B cell (primary cell): ENCODE measurements at regions not wholly inside any gene's neighbourhood (a gene's known extent, or its start where the extent isn't known, plus 50 kb on each side); places are given as distances from the start of the nearest gene placed in this dataset.

Source experiments
- ATAC-seq: fragments of 200-7000 bp; cut with Tn5 transposase; one replicate; pipeline ENCODE4 v1.10.0; 2021; ENCODE audit warnings: low read depth, mild to moderate bottlenecking, moderate number of reproducible peaks, moderate library complexity
- CTCF ChIA-PET: fragments of 350-600 bp; sonication (Branson Sonifier 250); formaldehyde crosslinking; loops from one replicate; lab custom pipeline; 2021; ENCODE audit warnings: antibody characterized with exemption, inconsistent platforms; lab: Charles Lee
- POLR2A ChIA-PET: fragments of 350-600 bp; sonication (Branson Sonifier 250); formaldehyde crosslinking; loops from one replicate; lab custom pipeline; 2021; ENCODE audit warnings: antibody characterized with exemption; lab: Charles Lee
- DNase-seq: peaks from one replicate; pipeline ENCODE4 v3.0.0; 2013
- H2AFZ ChIP-seq: 2 replicates; pipeline ENCODE4 v1.6.1; 2012; ENCODE audit warnings: mild to moderate bottlenecking, low read depth, low read length; ENCODE audit not compliant: insufficient read depth, poor library complexity, severe bottlenecking
- H3K27ac ChIP-seq, 2 donors: 1 replicate in 1 of 2; 2 replicates in 1 of 2; pipeline ENCODE4 v1.5.1; 2012 to 2013; ENCODE audit warnings: low read length in 2 of 2, mild to moderate bottlenecking in 2 of 2, moderate library complexity in 1 of 2
- H3K27me3 ChIP-seq, 4 experiments: fragments of 200-600 bp in 1 of 4; sonication (generic) in 1 of 4; replicated peaks in 1 of 4; 1 replicate in 2 of 4; 2 replicates in 2 of 4; pipeline versions ENCODE4 v1.6.1 to v1.7.0; 2013 to 2016; ENCODE audit warnings: low read length in 3 of 4, mild to moderate bottlenecking in 2 of 4, mixed read lengths in 1 of 4, moderate library complexity in 1 of 4; ENCODE audit not compliant: insufficient read depth in 4 of 4, control insufficient read depth in 3 of 4; ENCODE audit errors: control extremely low read depth in 1 of 4
- H3K36me3 ChIP-seq, 2 experiments: replicated peaks in 1 of 2; 1 replicate in 1 of 2; 2 replicates in 1 of 2; pipeline versions ENCODE4 v1.6.1 to v1.7.1; 2013; ENCODE audit warnings: low read length in 1 of 2; ENCODE audit not compliant: insufficient read depth in 2 of 2, control insufficient read depth in 1 of 2; ENCODE audit errors: control extremely low read depth in 1 of 2, extremely low read depth in 1 of 2
- H3K4me1 ChIP-seq, 2 donors: fragments of 200-600 bp in 1 of 2; sonication (generic) in 1 of 2; 1 replicate in 1 of 2; 2 replicates in 1 of 2; pipeline versions ENCODE4 v1.5.1 to v1.6.1; 2013 to 2017; ENCODE audit warnings: low read length in 2 of 2; ENCODE audit not compliant: control insufficient read depth in 2 of 2, insufficient read depth in 2 of 2
- H3K4me2 ChIP-seq: replicated peaks from 2 replicates; pipeline ENCODE3; 2012; ENCODE audit warnings: mild to moderate bottlenecking, low read depth, low read length; ENCODE audit not compliant: poor library complexity, severe bottlenecking
- H3K4me3 ChIP-seq, 5 experiments: fragments of 200-600 bp in 1 of 5; sonication (generic) in 1 of 5; 1 replicate in 3 of 5; 2 replicates in 2 of 5; pipeline versions ENCODE4 v1.5.1 to v1.7.0; 2011 to 2016; ENCODE audit warnings: low read length in 4 of 5, mild to moderate bottlenecking in 4 of 5, low read depth in 2 of 5, control low read depth in 1 of 5, moderate library complexity in 1 of 5; ENCODE audit not compliant: insufficient read depth in 1 of 5; ENCODE audit errors: control extremely low read depth in 1 of 5, extremely low read depth in 1 of 5
- H3K79me2 ChIP-seq: fragments of 200-600 bp; sonication (generic); one replicate; pipeline ENCODE4 v1.6.0; 2016; ENCODE audit warnings: low read length; ENCODE audit not compliant: control insufficient read depth, insufficient read depth
- H3K9ac ChIP-seq: fragments of 200-600 bp; sonication (generic); 2 replicates; pipeline ENCODE4 v1.6.1; 2017; ENCODE audit warnings: mild to moderate bottlenecking, low read length, moderate library complexity
- H3K9me3 ChIP-seq, 3 donors: one replicate each; pipeline versions ENCODE4 v1.6.1 to v1.7.1; 2013; ENCODE audit warnings: low read length in 2 of 3; ENCODE audit not compliant: control insufficient read depth in 2 of 3, insufficient read depth in 1 of 3; ENCODE audit errors: control extremely low read depth in 1 of 3
- H4K20me1 ChIP-seq: 2 replicates; pipeline ENCODE4 v1.6.0; 2012; ENCODE audit warnings: mild to moderate bottlenecking, low read length; ENCODE audit not compliant: insufficient read depth, control insufficient read depth, poor library complexity, severe bottlenecking
- H3K27ac Mint-ChIP-seq: one replicate; pipeline ENCODE4 v1.8.0; 2021; ENCODE audit warnings: mixed read lengths
- H3K27me3 Mint-ChIP-seq: one replicate; pipeline ENCODE4 v1.8.0; 2021; ENCODE audit warnings: mixed read lengths
- H3K4me1 Mint-ChIP-seq: one replicate; pipeline ENCODE4 v1.8.0; 2021; ENCODE audit warnings: mixed read lengths
- H3K4me3 Mint-ChIP-seq: one replicate; pipeline ENCODE4 v1.8.0; 2021; ENCODE audit warnings: mixed read lengths
- H3K9me3 Mint-ChIP-seq: one replicate; pipeline ENCODE4 v1.8.0; 2022; ENCODE audit warnings: mixed read lengths; ENCODE audit not compliant: insufficient read depth
- EZH2 ChIP-seq: IDR thresholded peaks from 2 replicates; pipeline ENCODE4 v1.6.1; 2012; ENCODE audit warnings: borderline replicate concordance, low read depth, mild to moderate bottlenecking, moderate library complexity, low read length; ENCODE audit not compliant: insufficient read depth, poor library complexity, severe bottlenecking
- WGBS: methylation state at CpG from one replicate; pipeline ENCODE4 v1.1.5; 2013; ENCODE audit warnings: missing lambda C conversion rate; ENCODE audit not compliant: insufficient coverage; 5-methylcytosine and 5-hydroxymethylcytosine counted together
- intact Hi-C: fragments of 100-400 bp; cut with micrococcal nuclease; formaldehyde crosslinking; loops from one replicate; pipeline ENCODE4 v1.10.0; 2022
- TF ChIP-seq, protein P1 (sequence below): fragments of 200-600 bp; IDR thresholded peaks from one replicate; pipeline ENCODE4 v1.8.0; 2022; ENCODE audit warnings: antibody characterized with exemption, mild to moderate bottlenecking

DNA sequence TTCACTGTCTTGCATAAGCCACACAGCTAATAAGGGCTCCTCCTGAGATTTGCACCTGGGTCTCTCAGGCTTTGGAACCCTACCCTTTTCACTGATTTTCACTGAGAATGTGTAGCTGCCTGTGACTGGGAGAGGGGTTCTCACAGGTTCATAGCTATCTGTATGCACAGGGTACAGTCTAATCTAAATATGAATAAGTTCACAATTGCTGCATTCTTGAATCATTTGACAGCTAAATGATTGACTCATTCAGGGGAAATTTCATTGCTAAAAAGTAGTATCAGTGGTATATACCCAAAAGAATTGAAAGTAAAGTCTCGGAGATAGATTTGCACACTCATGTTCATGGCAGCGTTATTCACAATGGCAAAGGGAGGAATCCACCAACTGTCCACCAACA lies 140.7 kb downstream of the BOD1 start:
- no peak overlapping the region for H2AFZ ChIP-seq
- WGBS = no CpG with 5 or more reads among the region's 2 CpGs
- ChIA-PET POLR2A (no interaction called here), CTCF (no interaction called here)
- H3K4me1 ChIP-seq = no peaks in the 10 kb centered on the region
- H3K27ac Mint-ChIP-seq = no peak overlapping the region
- no peak overlapping the region for H3K9ac ChIP-seq
- intact Hi-C loops = no loop called here
- H3K4me1 Mint-ChIP-seq = no peaks in the 10 kb centered on the region
- ATAC-seq (no peak), DNase-seq (no peak)
- H3K4me3 ChIP-seq = no peak overlapping the region
- no peaks in the 10 kb centered on the region for H3K9me3 Mint-ChIP-seq
- H3K4me3 Mint-ChIP-seq = no peak overlapping the region
- no peaks in the 10 kb centered on the region for H3K9me3 ChIP-seq
- TF ChIP-seq EZH2 = no peak
- TF ChIP-seq, protein P1, sequence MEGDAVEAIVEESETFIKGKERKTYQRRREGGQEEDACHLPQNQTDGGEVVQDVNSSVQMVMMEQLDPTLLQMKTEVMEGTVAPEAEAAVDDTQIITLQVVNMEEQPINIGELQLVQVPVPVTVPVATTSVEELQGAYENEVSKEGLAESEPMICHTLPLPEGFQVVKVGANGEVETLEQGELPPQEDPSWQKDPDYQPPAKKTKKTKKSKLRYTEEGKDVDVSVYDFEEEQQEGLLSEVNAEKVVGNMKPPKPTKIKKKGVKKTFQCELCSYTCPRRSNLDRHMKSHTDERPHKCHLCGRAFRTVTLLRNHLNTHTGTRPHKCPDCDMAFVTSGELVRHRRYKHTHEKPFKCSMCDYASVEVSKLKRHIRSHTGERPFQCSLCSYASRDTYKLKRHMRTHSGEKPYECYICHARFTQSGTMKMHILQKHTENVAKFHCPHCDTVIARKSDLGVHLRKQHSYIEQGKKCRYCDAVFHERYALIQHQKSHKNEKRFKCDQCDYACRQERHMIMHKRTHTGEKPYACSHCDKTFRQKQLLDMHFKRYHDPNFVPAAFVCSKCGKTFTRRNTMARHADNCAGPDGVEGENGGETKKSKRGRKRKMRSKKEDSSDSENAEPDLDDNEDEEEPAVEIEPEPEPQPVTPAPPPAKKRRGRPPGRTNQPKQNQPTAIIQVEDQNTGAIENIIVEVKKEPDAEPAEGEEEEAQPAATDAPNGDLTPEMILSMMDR = no peak
- H3K27ac ChIP-seq = no peak overlapping the region
- H3K27me3 Mint-ChIP-seq = peaks cover 10% of the 10 kb centered on the region
- no peaks in the 10 kb centered on the region for H3K79me2 ChIP-seq
- no peaks in the 10 kb centered on the region for H3K27me3 ChIP-seq
- no peaks in the 10 kb centered on the region for H4K20me1 ChIP-seq
- H3K4me2 ChIP-seq = no peak overlapping the region
- no peaks in the 10 kb centered on the region for H3K36me3 ChIP-seq

DNA sequence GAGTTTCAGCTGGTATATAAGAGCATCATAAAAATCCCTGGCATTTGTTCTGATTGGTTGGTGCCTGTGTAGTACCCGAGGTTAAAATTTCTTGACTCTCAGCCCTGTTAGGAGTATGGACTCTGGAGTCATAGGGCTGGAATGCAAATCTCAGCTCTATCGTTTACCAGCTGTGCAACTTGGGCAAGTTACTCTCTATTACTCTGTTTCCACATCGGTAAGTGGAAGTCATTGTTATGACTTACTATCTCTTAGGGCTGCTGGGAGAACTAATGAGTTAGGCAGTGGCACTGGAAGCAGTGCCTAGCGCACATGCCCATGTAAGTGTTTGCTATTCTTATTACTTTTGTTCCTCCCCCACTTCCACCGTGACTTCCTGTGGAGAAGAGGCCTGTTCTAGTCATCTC lies 141.6 kb downstream of the BOD1 start:
- CTCF ChIA-PET = no interaction called here
- Histone ChIP-seq H3K4me3 (no peak overlapping the region), H4K20me1 (no peaks in the 10 kb centered on the region), H3K4me2 (no peak overlapping the region), H3K4me1 (no peaks in the 10 kb centered on the region), H3K9me3 (no peaks in the 10 kb centered on the region), H2AFZ (no peak overlapping the region), H3K9ac (no peak overlapping the region), H3K36me3 (no peaks in the 10 kb centered on the region), H3K27me3 (no peaks in the 10 kb centered on the region), H3K79me2 (no peaks in the 10 kb centered on the region), H3K27ac (no peak overlapping the region)
- ATAC-seq = no peak
- Mint-ChIP-seq H3K27ac (no peak overlapping the region), H3K4me1 (no peaks in the 10 kb centered on the region), H3K9me3 (no peaks in the 10 kb centered on the region), H3K27me3 (peaks cover 10% of the 10 kb centered on the region), H3K4me3 (no peak overlapping the region)
- TF ChIP-seq EZH2 = no peak
- TF ChIP-seq, protein P1 = no peak
- intact Hi-C loops = no loop called here
- 83% methylated on average over 1 of the region's 5 CpGs for WGBS
- DNase-seq = no peak
- POLR2A ChIA-PET = no interaction called here
